Neural cell (in vitro differentiated cells): ENCODE measurements at regions not wholly inside any gene's neighbourhood (a gene's known extent, or its start where the extent isn't known, plus 50 kb on each side); places are given as distances from the start of the nearest gene placed in this dataset.

Experiments used
- H2AFZ ChIP-seq: fragments of 200-600, 300-800 bp; sonication (generic), shearing (Covaris generic); 2 replicates; pipeline ENCODE4 v1.6.0; 2014; ENCODE audit warnings: low read depth, mild to moderate bottlenecking, antibody characterized with exemption, low read length, moderate library complexity
- H3F3A ChIP-seq: fragments of 200-600 bp; shearing (Covaris generic); 2 replicates; pipeline ENCODE4 v1.6.1; 2016; ENCODE audit warnings: mild to moderate bottlenecking, moderate library complexity, mixed read lengths, antibody characterized with exemption, low read length; ENCODE audit not compliant: insufficient read depth, poor library complexity, severe bottlenecking
- H3K27ac ChIP-seq: fragments of 200-600, 300-800 bp; sonication (generic), shearing (Covaris generic); 2 replicates; pipeline ENCODE4 v1.5.1; 2014; ENCODE audit warnings: mild to moderate bottlenecking, low read length, moderate library complexity
- H3K27me3 ChIP-seq: fragments of 300-800, 200-600 bp; sonication (generic), shearing (Covaris generic); 2 replicates; pipeline ENCODE4 v1.6.0; 2014; ENCODE audit warnings: mild to moderate bottlenecking, low read depth, low read length, moderate library complexity; ENCODE audit not compliant: insufficient read depth
- H3K36me3 ChIP-seq: fragments of 300-800, 200-600 bp; sonication (generic), shearing (Covaris generic); 2 replicates; pipeline ENCODE4 v1.5.1; 2014; ENCODE audit warnings: mild to moderate bottlenecking, antibody characterized with exemption, low read length, moderate library complexity; ENCODE audit not compliant: insufficient read depth
- H3K4me2 ChIP-seq: fragments of 300-800, 200-600 bp; sonication (generic), shearing (Covaris generic); 2 replicates; pipeline ENCODE4 v1.6.0; 2014; ENCODE audit warnings: mild to moderate bottlenecking, low read length
- H3K4me3 ChIP-seq: fragments of 300-800, 200-600 bp; sonication (generic), shearing (Covaris generic); 2 replicates; pipeline ENCODE4 v1.5.1; 2014; ENCODE audit warnings: mild to moderate bottlenecking, low read length, moderate library complexity
- H3K79me2 ChIP-seq: fragments of 200-600 bp; shearing (Covaris generic); replicated peaks from 2 replicates; pipeline ENCODE4 v1.6.0; 2014; ENCODE audit warnings: mild to moderate bottlenecking, low read length, moderate library complexity; ENCODE audit not compliant: insufficient read depth
- H3K9ac ChIP-seq: fragments of 300-800, 200-600 bp; sonication (generic), shearing (Covaris generic); 2 replicates; pipeline ENCODE4 v1.6.1; 2016; ENCODE audit warnings: mild to moderate bottlenecking, low read length, mixed read lengths
- H3K9me2 ChIP-seq: fragments of 200-600 bp; shearing (Covaris generic); 2 replicates; pipeline ENCODE4 v1.6.1; 2016; ENCODE audit warnings: mild to moderate bottlenecking, low read length, mixed read lengths; ENCODE audit not compliant: insufficient read depth
- H3K9me3 ChIP-seq: fragments of 200-600, 300-800 bp; sonication (generic), shearing (Covaris generic); 2 replicates; pipeline ENCODE4 v1.6.1; 2016; ENCODE audit warnings: mild to moderate bottlenecking, mixed run types, low read length, moderate library complexity, mixed read lengths
- H4K20me1 ChIP-seq: fragments of 200-600 bp; shearing (Covaris generic); 2 replicates; pipeline ENCODE4 v1.6.1; 2016; ENCODE audit warnings: mild to moderate bottlenecking, mixed run types; ENCODE audit not compliant: insufficient read depth
- CTCF ChIP-seq: fragments of 450-650 bp; IDR thresholded peaks from 2 replicates; pipeline ENCODE4 v1.5.1; 2014; ENCODE audit warnings: antibody characterized with exemption, mild to moderate bottlenecking, moderate library complexity; ENCODE audit not compliant: poor library complexity, severe bottlenecking
- EP300 ChIP-seq: fragments of 450-650 bp; conservative IDR thresholded peaks from 2 replicates; pipeline ENCODE4 v1.6.1; 2014; ENCODE audit warnings: antibody characterized with exemption, mild to moderate bottlenecking, moderate library complexity; ENCODE audit not compliant: poor library complexity, severe bottlenecking
- EZH2 ChIP-seq: fragments of 200-600, 300-800 bp; shearing (Covaris generic), sonication (generic); IDR thresholded peaks from 2 replicates; pipeline ENCODE4 v1.6.1; 2014; ENCODE audit warnings: antibody characterized with exemption, low read length, borderline replicate concordance, mild to moderate bottlenecking; ENCODE audit not compliant: insufficient read depth, poor library complexity, severe bottlenecking
- MXI1 ChIP-seq: fragments of 450-650 bp; conservative IDR thresholded peaks from 2 replicates; pipeline ENCODE4 v1.6.1; 2014; ENCODE audit warnings: antibody characterized with exemption, mild to moderate bottlenecking; ENCODE audit not compliant: poor library complexity, severe bottlenecking
- POLR2AphosphoS5 ChIP-seq: IDR thresholded peaks from 2 replicates; pipeline ENCODE4 v1.6.1; 2012
- RAD21 ChIP-seq: fragments of 450-650 bp; conservative IDR thresholded peaks from 2 replicates; pipeline ENCODE4 v1.6.1; 2014; ENCODE audit warnings: antibody characterized with exemption, mild to moderate bottlenecking, moderate library complexity
- REST ChIP-seq: IDR thresholded peaks from 2 replicates; pipeline ENCODE4 v1.6.1; 2012; ENCODE audit warnings: borderline replicate concordance
- SMC3 ChIP-seq: fragments of 450-650 bp; conservative IDR thresholded peaks from 2 replicates; pipeline ENCODE4 v1.6.1; 2014; ENCODE audit warnings: antibody characterized with exemption, mild to moderate bottlenecking, moderate library complexity; ENCODE audit not compliant: poor library complexity
- TAF1 ChIP-seq: IDR thresholded peaks from 2 replicates; pipeline ENCODE4 v1.6.1; 2012; ENCODE audit warnings: low read depth

DNA sequence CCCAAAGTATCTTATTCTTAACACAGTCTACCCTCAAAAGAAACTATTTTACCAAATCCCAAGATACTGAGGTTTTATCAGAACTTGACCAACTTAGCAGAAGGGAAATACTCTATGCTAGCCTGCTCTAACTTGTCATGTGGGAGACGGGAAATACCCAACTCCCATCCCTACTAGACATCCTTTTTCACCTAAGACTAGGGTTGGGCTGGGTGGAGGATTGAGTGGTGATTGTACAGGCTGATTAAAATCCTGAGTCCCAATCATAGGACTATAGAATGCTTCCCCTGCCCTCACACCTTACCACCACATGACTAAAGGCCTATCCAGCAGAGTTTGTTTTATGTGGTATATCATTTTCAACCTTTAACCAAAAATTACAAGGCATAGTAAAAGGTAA is 786.5 kb downstream of the TAF11L14 start:
- TF ChIP-seq SMC3 (no peak), EP300 (no peak), RAD21 (no peak), CTCF (no peak), MXI1 (no peak), TAF1 (no peak), EZH2 (no peak), REST (no peak), POLR2AphosphoS5 (no peak)
- Histone ChIP-seq H3K9me3 (no peaks in the 10 kb centered on the region), H3K27me3 (no peaks in the 10 kb centered on the region), H3K27ac (no peak overlapping the region), H3F3A (no peaks in the 10 kb centered on the region), H2AFZ (no peak overlapping the region), H3K79me2 (no peaks in the 10 kb centered on the region), H3K9me2 (no peaks in the 10 kb centered on the region), H3K4me3 (no peak overlapping the region), H3K9ac (no peak overlapping the region), H4K20me1 (no peaks in the 10 kb centered on the region), H3K36me3 (no peaks in the 10 kb centered on the region), H3K4me2 (no peak overlapping the region)

GRCh38 chr5:18433336-18433735 is 799.1 kb downstream of the TAF11L14 start:
- Histone ChIP-seq H3K9ac (peak overlapping the region; percentile 38), H3K79me2 (no peaks in the 10 kb centered on the region), H3K9me3 (no peaks in the 10 kb centered on the region), H3K4me2 (peak overlapping the region; percentile 31), H3K27ac (peak overlapping the region; percentile 83), H3F3A (peaks cover 6% of the 10 kb centered on the region), H4K20me1 (no peaks in the 10 kb centered on the region), H2AFZ (peak overlapping the region; percentile 3), H3K4me3 (peak overlapping the region; percentile 49), H3K27me3 (no peaks in the 10 kb centered on the region), H3K36me3 (no peaks in the 10 kb centered on the region), H3K9me2 (no peaks in the 10 kb centered on the region)
- TF ChIP-seq EP300 (peak; percentile 98), REST (peak; percentile 55), EZH2 (no peak), RAD21 (no peak), CTCF (no peak), POLR2AphosphoS5 (peak; percentile 78), MXI1 (no peak), SMC3 (no peak), TAF1 (no peak)
